Kidney epithelial cell (primary cell): ENCODE measurements at regions not wholly inside any gene's neighbourhood (a gene's known extent, or its start where the extent isn't known, plus 50 kb on each side); places are given as distances from the start of the nearest gene placed in this dataset.

Experiments
- DNase-seq: peaks from one replicate; pipeline ENCODE4 v3.0.0-alpha.2; 2010; ENCODE audit warnings: low read depth
- H3K27me3 ChIP-seq: 2 replicates; pipeline ENCODE4 v1.6.0; 2011; ENCODE audit warnings: low read length; ENCODE audit not compliant: control insufficient read depth, insufficient read depth
- H3K36me3 ChIP-seq: 2 replicates; pipeline ENCODE4 v1.5.1; 2011; ENCODE audit warnings: low read length; ENCODE audit not compliant: control insufficient read depth, insufficient read depth
- H3K4me3 ChIP-seq: 2 replicates; pipeline ENCODE4 v1.5.1; 2011; ENCODE audit warnings: low read depth, mild to moderate bottlenecking, control low read depth, low read length
- CTCF ChIP-seq: IDR thresholded peaks from 2 replicates; pipeline ENCODE4 v1.5.1; 2011; ENCODE audit warnings: mild to moderate bottlenecking, moderate library complexity, low read length, control low read depth, inconsistent platforms; ENCODE audit not compliant: insufficient read depth, poor library complexity, severe bottlenecking

DNA sequence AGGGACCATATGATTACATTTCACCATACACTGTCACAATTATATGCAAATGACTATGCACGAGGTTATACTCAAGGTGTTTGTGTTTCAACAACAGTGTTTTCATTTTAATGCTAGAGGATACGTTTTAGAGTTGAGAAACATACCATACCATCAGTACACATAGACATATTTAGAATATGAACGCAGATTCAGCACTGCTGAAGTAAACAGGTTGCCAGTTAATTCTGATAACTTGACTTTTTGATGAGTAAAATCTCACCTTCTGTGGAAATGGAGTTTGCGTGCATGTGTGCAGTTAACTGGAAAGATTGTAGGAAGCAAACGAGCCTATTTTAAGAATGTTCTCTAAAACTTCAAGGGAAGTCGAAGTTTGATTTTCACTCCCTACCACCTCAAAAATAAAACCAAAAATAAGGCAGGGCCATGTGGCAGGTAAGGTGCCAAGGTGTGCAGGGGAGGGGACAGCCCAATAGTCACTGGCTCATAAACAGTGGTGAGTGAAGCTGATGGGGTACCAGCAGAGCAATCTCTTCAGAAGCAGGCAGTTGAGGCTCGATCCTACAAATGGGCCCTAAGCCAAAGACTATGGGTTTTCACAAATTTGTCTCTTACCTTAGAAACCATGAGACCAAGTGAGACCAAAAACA, 213.1 kb downstream of the IKZF2 start:
- no peak for DNase-seq
- H3K27me3 ChIP-seq = no peaks in the 10 kb centered on the region
- H3K36me3 ChIP-seq = no peaks in the 10 kb centered on the region
- no peak overlapping the region for H3K4me3 ChIP-seq
- no peak for TF ChIP-seq CTCF

DNA sequence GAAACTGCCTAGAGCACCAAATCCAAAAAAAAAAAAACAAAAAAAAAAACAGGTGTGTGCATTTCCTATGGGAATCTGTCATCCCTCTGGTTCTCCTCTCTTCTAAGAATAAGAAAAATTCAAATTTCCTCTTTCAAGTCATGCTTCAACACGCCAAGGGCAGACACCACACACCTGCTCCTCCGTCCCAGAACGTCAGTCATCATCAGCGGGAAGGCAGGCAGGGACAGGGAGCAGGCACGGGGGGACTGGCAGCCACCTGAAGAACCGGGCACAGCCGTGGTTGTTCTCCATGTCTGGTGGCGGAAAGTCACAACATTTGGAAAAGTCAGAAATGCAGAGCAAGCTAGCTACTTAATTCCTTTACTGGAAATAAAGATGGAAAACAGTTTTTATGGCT, 214.8 kb downstream of the IKZF2 start:
- no peaks in the 10 kb centered on the region for H3K27me3 ChIP-seq
- no peak for DNase-seq
- TF ChIP-seq CTCF = no peak

GRCh38 chr2:212935752-212936151, 215.7 kb downstream of the IKZF2 start:
- Histone ChIP-seq H3K36me3 (no peaks in the 10 kb centered on the region), H3K27me3 (no peaks in the 10 kb centered on the region), H3K4me3 (no peak overlapping the region)
- no peak for TF ChIP-seq CTCF
- DNase-seq = no peak

More for the DNA sequence above, 214.8 kb downstream of the IKZF2 start:
- H3K36me3 ChIP-seq = no peaks in the 10 kb centered on the region
- no peak overlapping the region for H3K4me3 ChIP-seq

GRCh38 chr2:212931271-212931670, 220.1 kb downstream of the IKZF2 start:
- no peak for TF ChIP-seq CTCF
- no peaks in the 10 kb centered on the region for H3K27me3 ChIP-seq
- H3K36me3 ChIP-seq = no peaks in the 10 kb centered on the region
- DNase-seq = no peak
- H3K4me3 ChIP-seq = no peak overlapping the region

DNA sequence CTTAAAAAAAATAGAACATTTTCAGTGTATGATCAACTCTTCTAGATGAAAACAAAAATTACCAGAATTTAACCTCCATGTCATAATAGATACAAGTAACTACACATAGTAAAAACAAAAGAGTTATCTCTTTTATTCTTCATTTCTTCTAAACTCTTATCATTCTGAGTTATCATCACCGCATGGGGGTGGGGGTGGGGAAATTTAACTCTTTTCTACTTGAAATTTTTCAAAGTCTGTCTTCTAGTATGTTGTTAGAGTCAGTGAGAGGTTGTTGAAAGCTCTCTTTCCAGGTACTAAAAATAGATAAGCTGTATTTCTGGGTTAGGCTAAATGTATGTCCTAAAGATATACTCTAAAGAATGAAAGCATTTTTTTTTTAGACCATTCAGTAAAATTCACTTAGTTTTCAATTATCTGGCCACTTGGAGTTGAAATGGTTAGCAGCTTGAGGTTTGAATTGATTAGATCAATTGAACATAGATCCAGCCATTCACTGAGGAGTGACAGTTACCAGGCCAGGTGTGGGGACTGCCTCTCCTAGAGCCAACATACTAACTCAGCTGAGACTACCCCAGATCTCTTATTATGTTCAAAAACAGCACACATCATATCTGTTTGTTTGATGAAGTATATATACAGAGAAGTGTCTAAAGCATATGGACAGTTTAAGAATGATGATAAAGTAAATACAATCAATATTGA, 220.7 kb downstream of the IKZF2 start:
- no peak for DNase-seq
- Histone ChIP-seq H3K36me3 (no peaks in the 10 kb centered on the region), H3K27me3 (no peaks in the 10 kb centered on the region), H3K4me3 (no peak overlapping the region)
- no peak for TF ChIP-seq CTCF

GRCh38 chr2:212929971-212930370, 221.4 kb downstream of the IKZF2 start:
- Histone ChIP-seq H3K4me3 (no peak overlapping the region), H3K36me3 (no peaks in the 10 kb centered on the region), H3K27me3 (no peaks in the 10 kb centered on the region)
- DNase-seq = no peak
- TF ChIP-seq CTCF = no peak
